Epithelial cell of esophagus (primary cell): ENCODE measurements at regions not wholly inside any gene's neighbourhood (a gene's known extent, or its start where the extent isn't known, plus 50 kb on each side); places are given as distances from the start of the nearest gene placed in this dataset.
A peak's percentile ranks its signal among the peaks of the same experiment; 100 is the strongest.

Experiments
- DNase-seq: peaks from one replicate; pipeline ENCODE4 v3.0.0; 2010; ENCODE audit warnings: low read depth
- H3K4me3 ChIP-seq: 2 replicates; pipeline ENCODE4 v1.5.1; 2011; ENCODE audit warnings: mild to moderate bottlenecking, low read length, control low read depth
- CTCF ChIP-seq: IDR thresholded peaks from 2 replicates; pipeline ENCODE4 v1.5.1; 2011; ENCODE audit warnings: low read depth, mild to moderate bottlenecking, low read length, control low read depth, inconsistent platforms; ENCODE audit not compliant: insufficient read depth; ENCODE audit errors: missing control alignments

- DNase-seq: no peak
- no peak for TF ChIP-seq CTCF
- no peak overlapping the region for H3K4me3 ChIP-seq
Measured at GRCh38 chr1:199357599-199357998, 669.9 kb upstream of the NR5A2 start.

- peak; percentile 41 for DNase-seq
- no peak for TF ChIP-seq CTCF
- H3K4me3 ChIP-seq: no peak overlapping the region
Measured at GRCh38 chr1:199362996-199363395, 664.5 kb upstream of the NR5A2 start.

GRCh38 chr1:199373139-199373538 lies 654.4 kb upstream of the NR5A2 start:
- DNase-seq: no peak
- no peak for TF ChIP-seq CTCF
- no peak overlapping the region for H3K4me3 ChIP-seq

- TF ChIP-seq CTCF: no peak
Measured at GRCh38 chr1:199377211-199377610, 650.3 kb upstream of the NR5A2 start.

GRCh38 chr1:199383793-199384192 lies 643.7 kb upstream of the NR5A2 start:
- DNase-seq: no peak
- H3K4me3 ChIP-seq: no peak overlapping the region
- no peak for TF ChIP-seq CTCF

More at GRCh38 chr1:199377211-199377610, 650.3 kb upstream of the NR5A2 start:
- no peak overlapping the region for H3K4me3 ChIP-seq
- no peak for DNase-seq

- H3K4me3 ChIP-seq: no peak overlapping the region
- DNase-seq: peak; percentile 33
- TF ChIP-seq CTCF: no peak
Measured at GRCh38 chr1:199394856-199395255, 632.7 kb upstream of the NR5A2 start.

GRCh38 chr1:199396456-199396855 lies 631.1 kb upstream of the NR5A2 start:
- H3K4me3 ChIP-seq: no peak overlapping the region
- TF ChIP-seq CTCF: no peak
- DNase-seq: no peak
